ENCODE measurements at regions not wholly inside any gene's neighbourhood (a gene's known extent, or its start where the extent isn't known, plus 50 kb on each side); places are given as distances from the start of the nearest gene placed in this dataset.

DNA sequence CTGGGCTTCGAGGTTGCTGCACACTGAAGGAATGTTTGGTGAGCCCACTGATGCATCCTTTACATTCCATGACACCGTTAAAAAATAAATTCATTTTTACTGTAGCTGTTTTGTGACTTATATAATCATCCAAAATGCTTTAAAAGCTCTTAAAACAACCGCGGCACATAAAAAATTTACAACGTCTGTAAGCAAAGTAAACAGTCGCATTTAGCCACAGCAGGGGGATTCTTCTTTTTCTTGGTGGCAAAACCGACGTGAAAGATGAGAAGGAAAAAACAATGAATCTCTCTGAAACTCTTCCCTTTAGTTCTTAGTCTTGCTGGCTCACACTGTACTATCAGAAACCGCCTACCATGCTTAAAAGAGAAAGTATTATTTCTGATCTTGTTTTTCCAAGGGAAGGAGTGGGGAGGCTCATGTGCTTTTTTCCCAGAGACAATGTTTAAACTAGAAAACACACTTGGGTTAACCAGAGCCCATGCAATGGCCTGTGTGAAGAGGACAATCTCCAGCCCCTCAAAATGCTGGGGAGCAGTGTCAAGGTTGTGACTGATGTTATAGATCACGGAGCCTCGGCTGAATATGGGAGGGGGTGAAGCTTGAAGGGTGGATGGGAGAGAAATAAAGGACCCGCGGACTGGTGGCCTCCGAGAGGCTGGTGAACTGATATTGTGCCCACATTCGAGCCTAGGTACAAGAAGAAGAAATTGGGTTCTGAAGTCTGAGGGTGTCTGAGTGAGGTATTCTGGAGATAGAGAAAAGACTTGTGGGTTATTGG, 91.1 kb downstream of the IRF8 start:
- DNase-seq, result no peak
- intact Hi-C loops (cut with DNase I), result no loop called here

GRCh38 chr16:85990861-85991301, 91.9 kb downstream of the IRF8 start:
- peak in 1 of 10 donors; percentile 53 for DNase-seq
- intact Hi-C loops (cut with DNase I), result no loop called here

GRCh38 chr16:85991425-85991824, 92.5 kb downstream of the IRF8 start:
- peak in 1 of 10 donors; percentile 30 for DNase-seq
- intact Hi-C loops (cut with DNase I), result no loop called here

GRCh38 chr16:85991856-85992255, 92.9 kb downstream of the IRF8 start:
- intact Hi-C loops (cut with DNase I), result no loop called here
- DNase-seq, result peak in 1 of 10 donors; percentile 18

- intact Hi-C loops (cut with DNase I), result no loop called here
- peak in 1 of 10 donors; percentile 33 for DNase-seq
Observed at GRCh38 chr16:85992359-85992758, 93.4 kb downstream of the IRF8 start.

DNA sequence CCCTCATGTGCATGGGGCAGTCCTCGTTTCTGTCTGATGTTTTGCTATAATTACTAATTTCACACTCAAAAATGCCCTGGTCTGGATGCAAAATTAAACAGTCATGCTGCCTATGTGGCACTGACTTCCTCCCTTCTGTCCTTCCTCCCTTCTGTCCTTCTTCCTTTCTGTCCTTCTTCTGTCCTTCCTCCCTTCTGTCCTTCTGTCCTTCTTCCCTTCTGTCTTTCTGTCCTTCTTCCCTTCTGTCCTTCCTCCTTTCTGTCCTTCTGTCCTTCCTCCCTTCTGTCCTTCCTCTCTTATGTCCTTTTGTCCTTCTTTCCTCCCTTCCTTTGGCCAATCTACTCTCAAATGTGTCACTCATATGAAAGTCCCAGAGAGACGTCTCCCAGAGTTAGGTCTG, 93.8 kb downstream of the IRF8 start:
- intact Hi-C loops (cut with DNase I), result no loop called here
- no peak for DNase-seq

DNA sequence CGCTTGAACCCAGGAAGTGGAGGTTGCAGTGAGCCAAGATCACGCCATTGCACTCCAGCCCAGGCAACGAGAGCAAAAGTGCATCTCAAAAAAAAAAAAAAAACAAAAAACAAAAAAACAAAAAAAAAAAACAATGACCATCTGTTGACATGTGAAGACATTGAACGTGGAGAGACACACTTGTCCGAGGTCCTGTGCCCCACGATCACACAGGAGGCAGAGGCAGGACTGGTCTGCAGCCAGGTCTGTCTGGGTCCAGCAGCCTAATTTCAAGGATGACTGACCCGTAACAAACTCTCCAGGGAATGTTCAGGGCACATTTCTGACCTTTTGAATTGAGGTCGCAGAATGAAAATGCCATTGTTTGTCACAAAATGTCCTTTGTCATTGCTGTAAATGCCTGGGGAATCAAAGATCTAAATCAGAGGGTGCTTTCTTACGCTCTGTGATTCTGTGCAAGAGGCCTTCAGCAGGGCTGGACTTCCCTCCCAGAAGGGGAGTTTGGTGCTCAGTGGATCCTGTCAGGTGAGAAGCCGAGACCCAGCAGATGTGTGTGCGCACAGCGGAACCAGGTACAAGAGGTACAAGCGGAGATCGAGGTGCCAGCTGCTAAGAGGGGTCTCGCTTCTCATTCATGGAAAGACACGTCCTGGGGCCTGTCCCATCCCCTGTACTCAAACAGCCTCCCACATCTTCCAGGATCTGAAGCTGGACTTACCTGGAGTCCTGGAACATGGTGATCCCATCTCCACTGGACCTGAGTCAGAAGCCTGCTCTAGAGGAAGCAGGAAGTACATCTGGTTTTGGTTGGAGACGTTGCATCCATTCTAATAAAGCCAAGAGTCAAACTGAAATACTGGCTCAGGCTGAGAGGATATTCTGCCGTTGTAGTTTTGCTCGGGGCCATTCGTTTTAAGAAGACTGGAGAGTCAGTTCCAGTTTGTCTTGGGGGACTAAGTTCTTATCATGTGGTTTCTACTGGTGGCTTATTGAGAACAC, 95.8 kb downstream of the IRF8 start:
- peak in 2 of 10 donors; percentile 24 to 69 for DNase-seq
- intact Hi-C loops (cut with DNase I), result no loop called here

GRCh38 chr16:85995541-85996423, 96.8 kb downstream of the IRF8 start:
- peak in 3 of 10 donors; percentile 16 to 61 (median 57) for DNase-seq
- intact Hi-C loops (cut with DNase I), result no loop called here

DNA sequence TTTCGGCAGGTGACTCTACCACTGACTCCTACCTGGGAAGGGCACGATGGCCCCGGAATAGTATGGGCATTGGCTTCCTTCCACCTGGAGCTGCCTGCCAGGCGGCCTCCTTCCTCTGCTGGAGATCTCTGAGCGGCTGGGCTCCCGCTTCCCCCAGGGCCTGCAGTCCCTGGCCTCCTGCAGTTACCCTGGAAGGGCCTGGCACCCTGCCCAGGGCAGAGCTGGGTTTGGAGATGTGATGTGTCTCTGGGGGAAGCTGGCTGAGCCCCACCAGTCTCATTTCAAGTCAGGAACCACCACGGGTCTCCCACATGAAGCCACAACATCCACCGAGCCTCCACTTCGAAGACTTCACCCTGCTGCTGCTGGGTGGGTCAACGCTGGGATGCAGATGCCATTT, 97.9 kb downstream of the IRF8 start:
- peak in 1 of 10 donors; percentile 56 for DNase-seq
- intact Hi-C loops (cut with DNase I), result no loop called here

DNA sequence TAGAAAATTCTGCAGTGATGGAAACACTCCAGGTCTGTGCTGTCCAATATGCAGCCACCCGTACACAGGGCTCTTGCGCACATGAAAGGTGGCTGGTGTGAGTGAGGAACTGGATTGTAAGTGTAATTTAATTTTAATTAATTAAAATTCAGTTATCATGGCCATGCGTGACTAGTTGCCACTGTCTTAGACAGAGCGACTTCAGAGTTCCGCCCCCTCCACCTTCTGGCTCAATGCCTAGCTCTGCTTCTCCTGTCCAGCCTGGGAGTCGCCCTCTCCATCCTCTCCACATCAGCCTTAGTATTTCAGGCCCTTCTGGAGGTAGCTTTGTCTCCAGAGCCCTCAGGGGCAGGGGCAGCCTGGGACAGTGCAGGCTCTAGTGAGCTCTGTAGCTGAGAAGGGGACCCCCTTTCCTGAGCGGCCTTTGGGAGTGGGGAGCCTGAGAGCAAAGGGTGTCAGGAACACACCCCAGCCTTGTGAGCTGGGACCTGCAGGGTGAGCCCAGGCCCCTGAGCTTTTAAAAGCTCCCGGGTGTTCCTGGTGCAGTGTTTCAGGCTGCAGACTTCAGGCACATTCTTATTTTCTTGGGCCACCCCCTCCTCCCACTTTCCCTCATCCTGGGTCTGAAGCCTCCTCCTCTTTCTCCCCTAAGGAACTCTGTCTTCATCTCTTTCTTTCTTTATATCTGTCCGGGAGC, 99.4 kb downstream of the IRF8 start:
- intact Hi-C loops (cut with DNase I), result no loop called here
- DNase-seq, result peak in 2 of 10 donors; percentile 6 to 22

- no peak for DNase-seq
- intact Hi-C loops (cut with DNase I), result no loop called here
Observed at GRCh38 chr16:85998868-85999729, 100.1 kb downstream of the IRF8 start.

- DNase-seq, result no peak
- intact Hi-C loops (cut with DNase I), result no loop called here
Observed at GRCh38 chr16:85999778-86000177, 100.8 kb downstream of the IRF8 start.

GRCh38 chr16:86002178-86002900, 103.4 kb downstream of the IRF8 start:
- no peak for DNase-seq
- intact Hi-C loops (cut with DNase I), result no loop called here

DNA sequence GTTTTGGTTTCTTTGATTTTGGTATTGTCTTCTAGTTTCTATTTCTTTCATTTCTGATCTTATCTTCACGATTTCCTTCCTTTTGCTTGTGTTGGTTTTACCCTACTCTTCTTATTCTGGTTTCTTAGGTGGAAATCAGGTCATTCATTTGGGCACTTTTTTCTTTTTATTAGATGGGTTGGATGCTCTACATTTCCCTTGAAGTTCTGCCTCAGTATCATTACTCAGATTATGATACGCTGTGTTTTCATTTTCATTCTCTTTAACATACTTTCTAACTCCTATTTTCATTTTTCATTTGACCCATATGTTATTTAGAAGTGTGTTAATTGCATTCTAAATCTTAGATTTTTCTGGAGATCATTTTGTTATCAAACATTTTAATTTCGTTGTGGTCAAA, 108.6 kb downstream of the IRF8 start:
- intact Hi-C loops (cut with DNase I), result no loop called here

DNA sequence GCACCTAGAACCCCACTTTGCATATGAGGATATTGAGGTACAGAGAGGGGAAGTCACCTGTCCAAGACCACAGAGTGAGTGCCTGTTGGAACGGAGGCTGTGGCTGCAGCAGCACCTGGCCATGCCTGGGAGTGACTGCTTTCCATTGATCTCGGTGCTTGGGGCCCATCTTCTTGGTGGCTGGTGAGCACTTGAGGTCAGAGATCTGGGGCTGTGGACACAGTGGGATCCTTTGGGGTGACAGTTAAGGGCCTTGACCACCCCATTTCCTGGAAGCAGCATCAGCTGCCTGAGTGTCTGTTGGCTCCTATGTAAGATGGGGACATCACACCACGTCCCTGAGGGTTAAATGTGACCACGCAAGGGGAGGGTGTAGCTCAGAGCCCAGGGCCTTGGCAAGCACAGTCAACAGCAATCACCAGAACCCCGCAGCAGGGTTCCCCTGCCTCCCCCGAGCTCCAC, 111.7 kb downstream of the IRF8 start:
- DNase-seq, result no peak
- intact Hi-C loops (cut with DNase I), result no loop called here

More for the DNA sequence above, 108.6 kb downstream of the IRF8 start:
- no peak for DNase-seq

DNA sequence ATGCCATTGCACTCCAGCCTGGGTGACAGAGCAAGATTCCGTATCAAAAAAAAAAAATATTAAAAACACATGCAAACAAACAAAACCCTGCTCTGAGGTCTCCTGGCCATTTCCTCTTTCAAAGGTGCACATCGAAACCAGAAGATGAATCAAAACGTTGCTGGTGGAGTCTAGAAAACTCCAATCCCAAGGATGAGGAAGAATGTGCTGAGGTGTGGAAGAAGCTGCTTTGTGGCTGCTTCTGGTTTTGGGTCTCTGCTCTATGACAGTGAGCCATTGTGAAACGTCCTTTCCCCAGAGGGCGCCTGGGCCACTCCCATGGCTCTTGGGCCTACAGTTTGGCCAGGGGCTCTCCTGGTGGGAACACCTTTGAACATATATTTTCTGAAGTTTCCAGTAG, 112.6 kb downstream of the IRF8 start:
- intact Hi-C loops (cut with DNase I), result no loop called here
- no peak for DNase-seq

DNA sequence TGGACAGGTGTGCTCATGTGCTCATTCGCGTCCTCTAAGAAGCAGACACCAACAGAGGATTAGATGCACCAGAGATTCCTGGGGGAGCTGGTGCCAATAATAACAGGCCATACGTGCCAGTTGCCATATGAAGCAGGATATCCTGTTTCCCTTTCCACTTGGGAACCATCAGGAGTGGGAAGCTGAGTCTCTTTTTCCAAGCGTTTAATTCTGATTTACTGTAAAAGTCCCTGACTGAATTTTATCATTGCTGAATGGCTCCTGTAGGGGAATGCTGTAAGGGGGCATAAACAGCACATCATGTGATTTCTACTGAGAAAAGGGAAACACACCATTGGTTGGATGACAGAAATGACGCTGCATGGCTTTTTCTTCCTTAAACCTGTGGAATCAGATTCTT, 113.3 kb downstream of the IRF8 start:
- intact Hi-C loops (cut with DNase I), result no loop called here
- DNase-seq, result no peak

- DNase-seq, result no peak
- intact Hi-C loops (cut with DNase I), result no loop called here
Observed at GRCh38 chr16:86013867-86014266, 114.9 kb downstream of the IRF8 start.

Measured in posterior cingulate gyrus (tissue), 11 donors.